HEK293T (cell line): ENCODE measurements at regions not wholly inside any gene's neighbourhood (a gene's known extent, or its start where the extent isn't known, plus 50 kb on each side); places are given as distances from the start of the nearest gene placed in this dataset.
A peak's percentile ranks its signal among the peaks of the same experiment; 100 is the strongest.

Experiments used
- CTCF ChIA-PET: fragments of 350-600 bp; formaldehyde crosslinking; extraction: SDS; loops from one replicate; lab custom pipeline; 2021; ENCODE audit warnings: antibody characterized with exemption, inconsistent platforms; lab: Yijun Ruan, JAX
- POLR2A ChIA-PET: fragments of 350-600 bp; formaldehyde crosslinking; extraction: SDS; loops from one replicate; lab custom pipeline; 2020; ENCODE audit warnings: antibody characterized with exemption, inconsistent platforms; lab: Yijun Ruan, JAX
- DNase-seq: peaks from one replicate; pipeline ENCODE4 v3.0.0; 2012; ENCODE audit warnings: mixed read lengths; ENCODE audit errors: extremely low spot score
- ARNT ChIP-seq: fragments of 450-650 bp; IDR thresholded peaks from 2 replicates; pipeline ENCODE4 v1.6.1; 2017; ENCODE audit warnings: mild to moderate bottlenecking
- BHLHE40 ChIP-seq: fragments of 450-650 bp; IDR thresholded peaks from 2 replicates; pipeline ENCODE4 v1.6.1; 2016; ENCODE audit warnings: mild to moderate bottlenecking, moderate library complexity, borderline replicate concordance
- CTBP1 ChIP-seq: fragments of 450-650 bp; IDR thresholded peaks from 2 replicates; pipeline ENCODE4 v1.6.1; 2016; ENCODE audit warnings: borderline replicate concordance
- ELF4 ChIP-seq: fragments of 450-650 bp; IDR thresholded peaks from 2 replicates; pipeline ENCODE4 v1.6.1; 2017; ENCODE audit warnings: antibody characterized with exemption
- FOXA1 ChIP-seq: fragments of 450-650 bp; IDR thresholded peaks from 2 replicates; pipeline ENCODE4 v1.6.1; 2016; ENCODE audit warnings: mild to moderate bottlenecking
- FOXK2 ChIP-seq: fragments of 450-650 bp; IDR thresholded peaks from 2 replicates; pipeline ENCODE4 v1.6.1; 2016; ENCODE audit warnings: mild to moderate bottlenecking
- FOXM1 ChIP-seq: fragments of 450-650 bp; IDR thresholded peaks from 2 replicates; pipeline ENCODE4 v1.6.1; 2017; ENCODE audit warnings: mild to moderate bottlenecking, borderline replicate concordance
- HDGF ChIP-seq: fragments of 450-650 bp; IDR thresholded peaks from 2 replicates; pipeline ENCODE4 v1.6.1; 2017; ENCODE audit warnings: antibody characterized with exemption, borderline replicate concordance
- L3MBTL2 ChIP-seq: fragments of 450-650 bp; conservative IDR thresholded peaks from 2 replicates; pipeline ENCODE4 v1.6.1; 2016; ENCODE audit warnings: mild to moderate bottlenecking
- LEF1 ChIP-seq: fragments of 450-650 bp; IDR thresholded peaks from 2 replicates; pipeline ENCODE4 v1.6.1; 2017; ENCODE audit warnings: mild to moderate bottlenecking, borderline replicate concordance
- NFRKB ChIP-seq: fragments of 450-650 bp; IDR thresholded peaks from 2 replicates; pipeline ENCODE4 v1.6.1; 2016; ENCODE audit warnings: mild to moderate bottlenecking, moderate library complexity
- SP1 ChIP-seq: fragments of 450-650 bp; IDR thresholded peaks from 2 replicates; pipeline ENCODE4 v1.6.1; 2017
- SUZ12 ChIP-seq: fragments of 450-650 bp; IDR thresholded peaks from 2 replicates; pipeline ENCODE4 v1.6.1; 2016; ENCODE audit warnings: mild to moderate bottlenecking
- TARDBP ChIP-seq: fragments of 450-650 bp; IDR thresholded peaks from 2 replicates; pipeline ENCODE4 v1.6.1; 2016
- ZNF384 ChIP-seq: fragments of 450-650 bp; IDR thresholded peaks from 2 replicates; pipeline ENCODE4 v1.6.1; 2016
- TF ChIP-seq, protein P1 (sequence below): fragments of 450-650 bp; IDR thresholded peaks from 2 replicates; pipeline ENCODE4 v1.6.1; 2016

DNA sequence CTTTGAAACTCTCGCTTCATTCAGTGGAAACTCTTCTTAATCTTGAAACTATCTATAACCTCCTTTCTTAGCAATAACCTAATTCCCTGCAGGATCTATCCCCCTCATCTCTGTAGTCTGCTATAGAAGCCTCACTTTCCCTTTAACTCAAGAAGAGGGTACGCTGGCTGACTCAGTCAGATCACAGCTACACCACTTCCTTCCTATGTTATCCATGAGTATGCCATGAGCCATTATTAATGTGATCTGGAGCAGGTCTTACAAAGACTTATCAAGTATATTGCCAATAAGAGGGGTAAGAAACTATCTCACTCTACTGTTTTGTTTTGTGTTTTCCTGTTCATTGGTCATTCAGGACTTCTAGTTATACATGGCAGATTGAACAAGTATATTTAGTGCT lies 165.3 kb downstream of the PJA1 start:
- ChIA-PET POLR2A (no interaction called here), CTCF (interaction anchor here (0.6 to 0.8 kb wide), 2 partner anchors 20 to 222 kb away, joined by 3 read pairs; no protein-coding TSS in a partner anchor)
- no peak for TF ChIP-seq NFRKB
- TF ChIP-seq HDGF = no peak
- TF ChIP-seq FOXK2 = no peak
- no peak for TF ChIP-seq ELF4
- no peak for TF ChIP-seq ARNT
- TF ChIP-seq CTBP1 = no peak
- TF ChIP-seq FOXA1 = no peak
- TF ChIP-seq FOXM1 = no peak
- no peak for DNase-seq

DNA sequence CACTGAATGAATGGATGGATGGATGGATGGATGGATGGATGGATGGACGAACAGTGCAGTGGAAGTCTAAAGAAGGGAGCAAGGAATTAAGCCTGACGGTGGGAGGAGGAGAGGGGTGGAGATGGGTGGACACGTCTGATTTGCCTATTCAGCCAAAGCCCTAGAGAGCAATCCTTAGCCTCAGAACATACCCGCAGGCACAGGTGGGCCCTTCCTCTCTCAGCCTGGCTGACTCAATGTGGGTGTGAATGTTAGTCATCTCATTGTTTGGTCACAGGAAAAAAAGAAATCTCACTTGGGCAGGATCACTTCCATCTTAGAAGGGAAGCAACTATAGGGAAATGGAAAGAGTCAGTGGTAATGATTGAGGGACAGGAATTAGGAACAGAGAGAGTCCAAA lies 165.9 kb downstream of the PJA1 start:
- no peak for DNase-seq
- POLR2A ChIA-PET = no interaction called here
- TF ChIP-seq ARNT (no peak), CTBP1 (no peak), SP1 (no peak), BHLHE40 (no peak), SUZ12 (no peak), ZNF384 (no peak), LEF1 (no peak), HDGF (no peak), FOXM1 (no peak), ELF4 (no peak), FOXA1 (no peak), TARDBP (no peak), L3MBTL2 (no peak), FOXK2 (no peak), NFRKB (no peak)
- TF ChIP-seq, protein P1, sequence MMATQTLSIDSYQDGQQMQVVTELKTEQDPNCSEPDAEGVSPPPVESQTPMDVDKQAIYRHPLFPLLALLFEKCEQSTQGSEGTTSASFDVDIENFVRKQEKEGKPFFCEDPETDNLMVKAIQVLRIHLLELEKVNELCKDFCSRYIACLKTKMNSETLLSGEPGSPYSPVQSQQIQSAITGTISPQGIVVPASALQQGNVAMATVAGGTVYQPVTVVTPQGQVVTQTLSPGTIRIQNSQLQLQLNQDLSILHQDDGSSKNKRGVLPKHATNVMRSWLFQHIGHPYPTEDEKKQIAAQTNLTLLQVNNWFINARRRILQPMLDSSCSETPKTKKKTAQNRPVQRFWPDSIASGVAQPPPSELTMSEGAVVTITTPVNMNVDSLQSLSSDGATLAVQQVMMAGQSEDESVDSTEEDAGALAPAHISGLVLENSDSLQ = no peak
- CTCF ChIA-PET = no interaction called here

DNA sequence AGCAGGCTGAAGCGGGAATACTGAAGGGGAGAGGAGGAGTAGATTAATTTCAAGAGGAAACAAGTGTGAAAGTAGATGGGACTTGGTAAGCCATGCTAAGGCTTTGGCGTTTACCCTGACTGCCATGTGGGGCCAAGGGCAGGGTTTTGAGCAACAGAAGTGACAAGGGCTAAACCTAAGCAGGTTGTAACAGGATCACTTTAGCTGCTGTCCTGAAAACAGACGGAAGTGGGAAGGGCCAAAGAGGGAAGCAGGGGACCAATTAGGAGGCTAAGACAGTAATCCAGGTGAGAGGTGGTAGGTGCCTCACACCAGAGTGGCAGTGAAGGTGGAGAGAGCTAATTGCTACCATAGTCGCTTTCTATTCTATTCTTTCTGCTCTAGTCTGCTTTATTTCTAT lies 166.5 kb downstream of the PJA1 start:
- DNase-seq = no peak
- POLR2A ChIA-PET = no interaction called here
- TF ChIP-seq L3MBTL2 (no peak), TARDBP (no peak), ARNT (no peak), LEF1 (no peak), SUZ12 (no peak), HDGF (no peak), NFRKB (no peak), SP1 (no peak), ELF4 (no peak), FOXA1 (no peak), ZNF384 (no peak)
- CTCF ChIA-PET = no interaction called here

DNA sequence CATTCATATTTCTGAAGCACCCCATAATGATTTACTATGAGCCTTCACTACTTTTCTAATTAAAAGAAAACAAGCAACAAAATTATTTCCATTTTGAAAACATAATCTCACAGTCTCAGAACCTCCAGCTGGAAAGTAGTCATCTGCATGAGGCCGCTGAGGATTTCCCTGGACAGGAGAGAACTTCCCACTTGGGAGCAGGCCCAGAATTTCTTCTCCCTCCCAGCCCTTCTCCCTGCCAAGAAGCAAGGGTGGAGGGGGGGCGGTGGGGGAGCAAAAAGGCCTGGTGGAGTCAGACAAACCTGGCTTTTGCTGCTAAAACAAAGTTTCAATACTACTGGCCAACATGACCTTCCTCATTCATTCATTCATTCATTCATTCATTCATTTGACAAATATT lies 167.3 kb downstream of the PJA1 start:
- POLR2A ChIA-PET = no interaction called here

DNA sequence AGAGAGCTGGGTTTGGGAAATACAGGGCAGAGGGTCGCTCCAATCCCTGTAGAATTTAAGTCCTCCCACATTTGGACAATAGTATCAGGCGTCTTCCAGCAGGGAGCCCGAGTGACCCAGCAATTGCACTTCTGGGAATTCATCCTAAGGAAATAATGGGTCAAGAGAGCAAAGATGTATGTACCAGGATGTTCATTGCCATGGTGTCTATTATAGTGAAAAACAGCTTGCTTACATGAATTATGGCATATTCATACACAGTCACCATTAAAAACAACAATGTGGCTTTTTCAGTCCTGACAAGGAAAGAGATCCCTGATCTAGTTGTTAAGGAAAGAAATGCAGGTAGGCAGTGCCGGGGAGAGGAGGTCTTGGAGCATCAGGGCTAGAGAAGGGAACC lies 167.7 kb downstream of the PJA1 start:
- CTCF ChIA-PET = no interaction called here
- TF ChIP-seq, protein P1 = no peak
- TF ChIP-seq ARNT (no peak), ZNF384 (no peak), L3MBTL2 (no peak), HDGF (no peak), BHLHE40 (no peak), FOXK2 (no peak), SP1 (no peak), LEF1 (no peak), FOXM1 (no peak), SUZ12 (no peak)
- no peak for DNase-seq
- POLR2A ChIA-PET = no interaction called here

More for the DNA sequence above, 167.3 kb downstream of the PJA1 start:
- CTCF ChIA-PET = no interaction called here
- TF ChIP-seq CTBP1 (no peak), L3MBTL2 (no peak), NFRKB (no peak), LEF1 (no peak), FOXK2 (no peak), ARNT (no peak), SP1 (no peak), BHLHE40 (no peak), FOXA1 (no peak), HDGF (no peak), FOXM1 (no peak), ELF4 (no peak), SUZ12 (no peak), TARDBP (no peak), ZNF384 (no peak)
- TF ChIP-seq, protein P1 = no peak
- no peak for DNase-seq

DNA sequence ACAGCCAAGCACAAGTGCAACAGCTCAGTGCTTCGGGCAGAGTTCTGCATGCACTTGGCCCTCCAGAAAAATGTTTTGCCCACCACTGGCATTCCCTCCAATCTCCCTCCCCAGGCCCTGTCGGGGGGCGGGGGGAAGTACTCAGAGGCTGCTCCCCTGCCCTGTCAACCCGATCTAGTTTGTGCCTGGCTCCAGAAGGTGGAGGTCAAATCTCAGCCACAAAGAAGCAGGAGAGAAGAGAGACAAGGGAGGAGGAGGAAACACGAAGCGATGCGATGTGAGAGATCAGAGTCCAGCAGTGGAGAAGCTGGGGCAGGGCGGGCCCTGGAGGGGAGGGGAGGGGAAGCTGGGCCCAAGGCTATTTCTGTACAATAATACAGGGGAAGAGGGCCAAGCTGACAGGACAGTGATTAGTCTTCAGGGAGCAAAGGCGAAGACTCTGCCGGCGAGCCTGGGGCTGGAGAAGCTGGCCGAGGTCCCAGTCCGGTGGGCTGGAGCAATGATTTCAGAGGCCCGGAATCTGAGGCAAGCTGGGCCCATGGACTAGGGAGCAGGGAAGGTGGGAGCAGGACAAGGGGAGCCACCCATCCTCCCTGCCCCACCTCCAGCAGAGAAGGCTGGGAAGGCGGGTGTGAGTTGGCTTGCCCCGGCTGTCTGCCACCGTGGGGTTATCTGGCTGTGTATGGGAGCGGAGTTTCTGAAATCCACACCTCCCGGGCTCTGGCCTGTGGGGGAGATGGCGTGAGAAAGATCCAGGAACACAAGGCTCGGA lies 167.1 kb downstream of the EFNB1 start:
- CTCF ChIA-PET = no interaction called here
- TF ChIP-seq ZNF384 = no peak
- TF ChIP-seq HDGF = no peak
- no peak for TF ChIP-seq FOXA1
- TF ChIP-seq BHLHE40 = no peak
- TF ChIP-seq L3MBTL2 = no peak
- no peak for TF ChIP-seq LEF1
- TF ChIP-seq FOXK2 = no peak
- TF ChIP-seq, protein P1 = no peak
- no peak for TF ChIP-seq NFRKB
- TF ChIP-seq CTBP1 = no peak
- TF ChIP-seq ARNT = no peak
- no peak for TF ChIP-seq ELF4
- DNase-seq = peak; percentile 3
- POLR2A ChIA-PET = no interaction called here
